ENCODE measurements at regions not wholly inside any gene's neighbourhood (a gene's known extent, or its start where the extent isn't known, plus 50 kb on each side); places are given as distances from the start of the nearest gene placed in this dataset.

DNA sequence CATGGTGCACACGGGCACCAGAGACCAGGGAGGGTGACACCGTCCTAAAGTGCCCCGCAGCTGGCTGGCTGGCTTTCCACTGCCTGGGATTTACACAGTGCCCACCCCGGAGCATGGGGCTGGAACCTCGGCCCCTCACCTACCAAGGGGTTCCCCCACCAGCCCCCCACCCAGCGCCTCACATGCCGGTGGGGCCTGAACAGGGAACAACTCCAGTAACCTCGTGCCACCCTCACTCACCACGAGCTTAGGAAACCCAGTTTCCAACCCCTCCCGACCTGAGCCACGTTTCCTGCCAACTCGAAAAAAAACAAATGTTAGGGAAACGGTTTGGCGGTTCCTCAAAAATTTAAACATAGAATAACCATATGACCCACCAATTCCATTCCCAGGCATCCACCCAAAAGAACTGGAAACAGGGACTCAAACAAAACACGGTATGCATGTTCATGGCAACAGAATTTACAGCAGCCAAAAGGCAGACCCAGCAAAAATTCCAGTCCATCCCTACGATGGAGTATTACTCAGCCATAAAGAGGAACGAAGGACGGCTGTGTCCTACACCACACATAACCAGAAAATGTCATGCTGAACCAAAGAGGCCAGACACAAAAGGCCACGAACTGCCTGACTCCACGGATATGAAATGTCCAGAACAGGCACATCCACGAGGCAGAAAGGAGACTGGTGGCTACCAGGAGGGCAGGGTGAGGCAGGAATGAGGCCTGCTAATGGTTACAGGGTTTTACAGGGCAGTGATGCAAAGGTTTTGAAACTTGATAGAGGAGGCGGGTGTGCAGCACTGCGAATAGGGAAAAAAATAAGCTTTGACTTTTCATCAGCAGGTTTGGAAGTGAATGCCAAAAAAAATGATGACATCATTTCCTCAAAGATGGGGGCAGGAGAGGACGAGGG is 68.9 kb downstream of the NCOR2 start:
- H3K4me3 Mint-ChIP-seq, result no peak overlapping the region
- Histone ChIP-seq H3K27me3 (ENCODE audit: control insufficient read depth, insufficient read depth, low read length, poor library complexity, severe bottlenecking) (no peaks in the 10 kb centered on the region), H3K4me1 (ENCODE audit: control insufficient read depth, insufficient read depth, low read length) (peaks cover 18% of the 10 kb centered on the region), H3K9me3 (ENCODE audit: control insufficient read depth, low read length) (no peaks in the 10 kb centered on the region), H3K9ac (ENCODE audit: extremely low read depth, low read length, poor library complexity, severe bottlenecking) (no peak overlapping the region), H3K36me3 (ENCODE audit: control insufficient read depth, insufficient read depth, low read length) (peaks cover 3% of the 10 kb centered on the region), H3K27ac (ENCODE audit: low read depth, low read length) (peak overlapping the region; percentile 11), H3K4me3 (ENCODE audit: low read length) (no peak overlapping the region)
- H3K27ac Mint-ChIP-seq, result peak overlapping the region; percentile 83
- H3K36me3 Mint-ChIP-seq (ENCODE audit: low read depth), result peaks cover 7% of the 10 kb centered on the region
- no peaks in the 10 kb centered on the region for H3K27me3 Mint-ChIP-seq (ENCODE audit: insufficient read depth)
- no peaks in the 10 kb centered on the region for H3K9me3 Mint-ChIP-seq
- no peak for DNase-seq
- 90 to 94% methylated on average over 15 to 23 of the region's 24 CpGs for WGBS, 2 experiments (ENCODE audit: insufficient coverage in 1 of 2, insufficient read length in 1 of 2)
- H3K4me1 Mint-ChIP-seq, result peaks cover 28% of the 10 kb centered on the region
- no peak for TF ChIP-seq CTCF (conservative IDR thresholded peaks at IDR 0.05)

- Mint-ChIP-seq H3K27me3 (ENCODE audit: insufficient read depth) (no peaks in the 10 kb centered on the region), H3K9me3 (no peaks in the 10 kb centered on the region), H3K4me1 (peaks cover 28% of the 10 kb centered on the region), H3K4me3 (no peak overlapping the region), H3K27ac (peak overlapping the region; percentile 12), H3K36me3 (ENCODE audit: low read depth) (peaks cover 9% of the 10 kb centered on the region)
- 89 to 91% methylated on average over 7 of the region's 7 CpGs for WGBS, 2 experiments (ENCODE audit: insufficient coverage in 1 of 2, insufficient read length in 1 of 2)
- Histone ChIP-seq H3K9me3 (ENCODE audit: control insufficient read depth, low read length) (no peaks in the 10 kb centered on the region), H3K4me1 (ENCODE audit: control insufficient read depth, insufficient read depth, low read length) (peaks cover 18% of the 10 kb centered on the region), H3K9ac (ENCODE audit: extremely low read depth, low read length, poor library complexity, severe bottlenecking) (no peak overlapping the region), H3K4me3 (ENCODE audit: low read length) (no peak overlapping the region), H3K27ac (ENCODE audit: low read depth, low read length) (peak overlapping the region; percentile 11), H3K27me3 (ENCODE audit: control insufficient read depth, insufficient read depth, low read length, poor library complexity, severe bottlenecking) (no peaks in the 10 kb centered on the region), H3K36me3 (ENCODE audit: control insufficient read depth, insufficient read depth, low read length) (peaks cover 6% of the 10 kb centered on the region)
- DNase-seq, result no peak
- TF ChIP-seq CTCF (conservative IDR thresholded peaks at IDR 0.05), result no peak
Observed at GRCh38 chr12:124497658-124498057, 69.8 kb downstream of the NCOR2 start.

- H3K27ac ChIP-seq (ENCODE audit: low read depth, low read length), result no peak overlapping the region
- no peaks in the 10 kb centered on the region for H3K9me3 Mint-ChIP-seq
- no peak overlapping the region for H3K4me3 Mint-ChIP-seq
- H3K9me3 ChIP-seq (ENCODE audit: control insufficient read depth, low read length), result no peaks in the 10 kb centered on the region
- peaks cover 18% of the 10 kb centered on the region for H3K4me1 ChIP-seq (ENCODE audit: control insufficient read depth, insufficient read depth, low read length)
- no peaks in the 10 kb centered on the region for H3K27me3 Mint-ChIP-seq (ENCODE audit: insufficient read depth)
- no peak for TF ChIP-seq CTCF (conservative IDR thresholded peaks at IDR 0.05)
- H3K36me3 Mint-ChIP-seq (ENCODE audit: low read depth), result peaks cover 9% of the 10 kb centered on the region
- peak overlapping the region; percentile 82 for H3K27ac Mint-ChIP-seq
- peaks cover 6% of the 10 kb centered on the region for H3K36me3 ChIP-seq (ENCODE audit: control insufficient read depth, insufficient read depth, low read length)
- no peaks in the 10 kb centered on the region for H3K27me3 ChIP-seq (ENCODE audit: control insufficient read depth, insufficient read depth, low read length, poor library complexity, severe bottlenecking)
- H3K9ac ChIP-seq (ENCODE audit: extremely low read depth, low read length, poor library complexity, severe bottlenecking), result no peak overlapping the region
- no peak overlapping the region for H3K4me3 ChIP-seq (ENCODE audit: low read length)
- H3K4me1 Mint-ChIP-seq, result peaks cover 28% of the 10 kb centered on the region
- WGBS, 2 experiments (ENCODE audit: insufficient coverage in 1 of 2, insufficient read length in 1 of 2), result 92 to 96% methylated on average over 12 to 13 of the region's 13 CpGs
- no peak for DNase-seq
Observed at GRCh38 chr12:124497039-124497438, 70.4 kb downstream of the NCOR2 start.

All from endodermal cell (in vitro differentiated cells).